Ecto neural progenitor cell (in vitro differentiated cells): ENCODE measurements at regions not wholly inside any gene's neighbourhood (a gene's known extent, or its start where the extent isn't known, plus 50 kb on each side); places are given as distances from the start of the nearest gene placed in this dataset.
A peak's percentile ranks its signal among the peaks of the same experiment; 100 is the strongest.

ENCODE experiments used
- DNase-seq: peaks from one replicate; pipeline ENCODE4 v3.0.0-alpha.2; 2018; ENCODE audit warnings: low spot score

DNA sequence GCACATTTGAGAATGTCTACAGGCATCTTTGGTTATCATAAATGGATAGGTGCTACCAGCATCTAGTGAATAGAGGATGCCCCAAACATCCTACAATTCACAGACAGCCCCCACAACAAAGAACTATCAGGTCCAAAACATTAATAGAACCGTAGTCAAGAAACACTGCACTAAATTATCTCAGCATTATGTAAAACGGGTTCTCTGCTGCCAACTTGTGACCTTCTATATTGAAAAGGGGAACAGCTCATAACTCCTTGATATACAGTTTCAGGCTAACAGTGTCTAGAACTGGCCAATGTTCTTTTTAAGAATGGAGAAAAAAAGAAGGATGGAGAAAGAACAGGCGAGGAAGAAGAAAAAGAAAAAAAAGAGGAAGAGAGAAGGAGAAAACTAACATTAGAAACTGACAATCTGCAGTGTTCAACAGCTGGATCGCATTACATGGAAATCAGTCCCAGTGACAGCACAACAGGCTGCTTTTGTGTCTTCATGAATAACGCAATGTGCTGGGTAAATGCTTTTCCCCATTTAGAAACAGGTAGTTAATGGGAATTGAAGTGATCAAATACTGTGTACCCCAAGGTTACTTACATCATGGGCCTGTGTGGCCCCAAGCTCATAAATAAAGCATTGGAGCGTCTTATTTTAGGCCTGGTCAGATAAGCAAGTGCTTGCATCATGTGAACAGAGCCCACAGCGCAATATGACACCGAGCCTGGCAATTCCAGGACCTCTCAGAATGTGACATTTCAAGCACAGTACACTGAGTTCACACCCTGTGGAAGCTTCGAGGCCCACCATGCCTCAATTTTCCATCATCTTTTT lies 339.5 kb downstream of the DHX15 start:
- DNase-seq: peak; percentile 50

DNA sequence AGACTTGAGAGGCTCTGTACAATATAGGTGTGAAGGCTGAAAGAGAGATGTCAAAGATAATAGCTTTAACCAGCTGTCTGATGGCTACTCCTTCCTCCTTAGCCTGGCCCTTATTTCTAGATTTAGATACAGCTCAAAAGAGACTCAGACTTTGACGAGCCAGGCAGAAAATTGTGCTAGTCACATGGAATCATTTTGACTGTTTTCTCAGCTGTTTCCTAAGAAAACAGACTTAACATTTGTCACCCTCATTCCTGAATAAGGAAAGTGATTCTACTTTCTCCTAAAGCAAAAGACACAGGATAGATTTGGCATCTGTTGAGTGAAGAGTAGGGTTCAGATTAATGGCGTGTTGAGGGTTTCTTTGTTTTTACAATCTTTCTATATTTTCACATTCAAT lies 340.7 kb downstream of the DHX15 start:
- no peak for DNase-seq

DNA sequence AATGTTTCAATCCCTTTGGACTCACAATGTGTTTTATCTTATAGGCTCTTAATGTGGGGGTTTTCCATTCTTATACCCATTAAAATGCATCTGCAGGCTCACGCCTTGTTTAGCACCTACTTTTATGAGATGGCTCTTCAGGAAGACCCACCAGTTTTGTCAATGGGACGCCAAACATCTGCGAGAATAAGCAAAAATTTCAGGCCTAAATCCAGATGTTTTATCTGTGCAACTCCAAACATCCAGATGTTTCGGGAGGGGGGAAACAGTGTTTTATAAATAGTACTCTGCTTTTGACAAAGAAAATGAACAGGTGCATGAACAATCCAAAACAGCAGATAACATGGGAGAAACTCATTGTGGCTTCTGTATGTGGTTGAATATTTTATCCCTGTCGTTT lies 342.8 kb downstream of the DHX15 start:
- no peak for DNase-seq

DNA sequence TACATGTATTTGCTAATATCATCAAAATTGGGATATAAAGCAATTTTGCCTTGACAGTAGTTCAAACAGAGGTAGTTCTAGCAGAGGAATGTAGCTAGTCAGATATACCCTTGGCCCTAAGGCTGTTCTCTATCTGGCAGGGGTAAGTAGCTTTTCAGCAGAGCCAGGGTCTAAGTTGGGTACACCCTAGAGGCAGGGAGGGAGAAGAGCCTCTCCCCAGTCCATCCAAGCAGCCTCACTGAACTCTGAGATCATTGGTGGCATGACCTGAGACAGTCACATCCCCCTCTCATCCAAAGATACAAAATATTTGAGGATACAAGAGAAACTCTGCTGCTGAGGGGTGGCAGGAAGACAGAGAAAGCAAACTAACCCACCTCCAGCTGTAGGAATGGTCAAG lies 343.7 kb downstream of the DHX15 start:
- no peak for DNase-seq

DNA sequence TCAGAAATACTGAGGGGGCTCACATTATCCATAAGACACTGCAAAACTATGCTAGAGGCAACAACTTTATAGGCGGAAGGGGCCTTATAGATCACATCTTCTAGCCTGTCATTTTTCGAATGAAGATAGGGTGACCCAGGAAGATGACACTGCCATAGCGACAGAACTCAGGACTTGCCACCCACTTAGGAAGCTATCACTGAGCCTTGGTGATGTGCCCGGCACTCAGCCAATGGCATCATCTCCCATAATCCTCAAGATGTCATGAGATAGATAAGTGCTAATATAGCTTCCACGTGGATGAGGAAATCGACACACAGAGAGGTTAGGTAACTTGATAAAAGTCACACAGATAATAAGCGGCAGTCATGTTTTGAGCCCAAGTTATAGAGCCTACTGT lies 346.6 kb downstream of the DHX15 start:
- no peak for DNase-seq

DNA sequence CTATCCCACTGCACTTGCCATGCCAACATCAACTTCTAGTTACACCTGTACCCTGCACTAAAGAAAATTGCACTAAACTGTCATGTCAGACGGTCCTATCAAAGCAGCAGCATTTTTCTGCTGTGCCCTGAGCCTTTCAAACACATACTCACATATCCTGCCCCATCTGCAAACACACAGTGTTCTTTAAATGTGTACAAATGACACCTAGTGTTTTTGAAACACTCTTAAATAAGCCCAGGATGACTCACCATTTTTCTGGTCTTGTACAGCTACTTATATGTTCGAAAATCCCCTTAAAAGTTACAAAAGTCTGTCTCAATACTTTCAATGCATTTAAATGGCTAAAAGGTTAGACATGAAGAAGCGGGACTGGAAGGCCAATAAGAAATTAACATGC lies 346.7 kb upstream of the PPARGC1A start:
- no peak for DNase-seq

DNA sequence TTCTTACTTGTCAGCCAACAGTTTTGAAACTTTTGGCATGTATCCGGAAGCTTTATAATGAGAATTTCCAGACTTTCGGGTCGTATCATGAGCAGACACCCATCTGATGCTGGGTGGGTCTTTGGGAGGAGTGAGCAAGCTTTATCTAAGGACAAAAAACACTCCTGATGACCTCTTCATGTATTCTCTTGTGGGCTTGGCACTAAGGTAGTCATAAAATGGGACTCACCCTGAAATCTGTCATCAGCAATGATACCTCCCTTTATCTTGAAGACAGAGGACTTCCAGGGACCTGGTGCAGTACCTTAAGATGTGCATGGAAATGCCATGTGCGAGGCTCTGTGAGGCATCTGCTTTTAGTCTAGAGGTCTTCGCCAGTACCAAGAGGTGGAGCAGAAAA lies 346.3 kb upstream of the PPARGC1A start:
- no peak for DNase-seq

DNA sequence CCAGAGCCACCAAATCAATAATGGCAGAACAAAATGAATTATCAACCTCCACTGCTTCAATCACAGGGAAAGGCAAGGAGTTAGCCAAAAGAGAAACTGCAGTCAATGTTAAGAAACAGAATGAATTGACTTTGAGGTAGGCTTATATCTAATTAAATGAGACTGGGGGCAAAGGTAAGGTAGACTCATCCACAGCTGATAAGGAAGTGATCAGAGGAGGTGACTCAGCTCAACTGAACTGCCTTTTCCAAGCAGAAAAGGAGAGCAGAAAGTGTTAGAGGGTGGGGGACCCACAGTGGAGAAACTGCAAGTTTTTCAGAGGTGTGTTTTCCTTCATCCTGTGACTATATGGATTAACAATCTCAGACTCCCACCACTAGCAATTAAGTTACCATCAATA lies 345.8 kb upstream of the PPARGC1A start:
- DNase-seq: no peak

DNA sequence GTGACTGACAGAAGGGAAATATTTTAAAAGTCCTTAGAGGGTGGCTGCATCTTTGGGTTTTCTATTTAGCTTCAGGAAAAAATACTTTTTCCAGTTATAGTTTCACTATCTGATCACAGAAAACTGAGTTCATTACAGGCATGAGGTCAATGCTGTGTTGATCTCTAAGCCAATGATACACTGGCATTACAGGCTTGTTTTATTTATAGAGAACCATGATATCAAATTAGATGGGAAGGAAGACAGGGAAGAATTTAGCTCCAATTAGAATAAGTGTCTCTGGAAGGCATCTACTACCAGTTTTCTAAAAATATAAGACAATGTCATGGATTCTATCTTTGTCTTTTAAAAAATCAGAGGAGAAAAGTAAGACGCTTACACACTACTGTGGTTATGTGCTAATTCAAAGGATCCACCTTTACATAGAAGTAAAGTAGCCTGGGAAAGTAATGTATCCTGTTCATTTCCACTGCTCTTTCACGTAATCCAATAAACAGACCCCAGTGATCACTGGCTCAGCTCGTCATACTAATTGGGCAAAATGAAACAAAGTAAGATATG lies 344.5 kb upstream of the PPARGC1A start:
- DNase-seq: no peak

DNA sequence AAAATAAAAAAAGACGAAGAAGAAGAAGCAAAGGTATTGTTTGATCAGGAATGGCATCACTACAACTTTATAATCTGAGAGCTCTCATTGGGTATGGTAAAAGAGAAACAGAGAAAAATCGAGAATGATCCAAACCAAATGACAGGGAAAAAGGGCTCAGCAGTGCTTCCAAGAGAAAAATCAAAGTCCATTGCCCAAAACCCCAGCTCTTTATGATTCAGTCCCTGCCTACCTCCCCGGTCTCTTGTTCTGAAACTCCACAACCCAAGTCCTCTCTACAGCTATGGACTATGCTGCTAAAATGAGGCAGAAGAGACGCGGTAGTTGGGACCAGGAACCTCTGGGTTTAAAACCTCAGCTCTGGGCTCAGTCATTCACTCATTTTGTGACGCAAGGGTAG lies 341.1 kb upstream of the PPARGC1A start:
- no peak for DNase-seq

DNA sequence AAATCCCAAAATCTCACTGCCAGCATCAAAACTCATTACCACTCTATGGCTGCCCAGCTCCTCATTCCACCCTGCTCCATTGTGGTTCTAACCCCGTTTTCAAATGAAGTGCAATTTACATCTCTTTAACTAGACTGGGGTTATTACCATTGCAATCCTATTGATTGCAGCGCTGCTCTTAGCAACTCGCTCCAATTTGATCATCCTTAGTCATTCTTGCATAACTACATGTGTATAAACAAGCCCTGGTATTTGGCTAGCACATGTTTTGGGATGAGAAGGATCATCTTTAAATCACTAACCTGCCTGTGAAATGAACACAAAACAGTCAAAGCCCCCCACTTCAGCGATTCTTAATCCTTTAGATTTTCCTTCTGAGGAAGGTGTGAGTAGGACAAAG lies 340.1 kb upstream of the PPARGC1A start:
- DNase-seq: no peak

DNA sequence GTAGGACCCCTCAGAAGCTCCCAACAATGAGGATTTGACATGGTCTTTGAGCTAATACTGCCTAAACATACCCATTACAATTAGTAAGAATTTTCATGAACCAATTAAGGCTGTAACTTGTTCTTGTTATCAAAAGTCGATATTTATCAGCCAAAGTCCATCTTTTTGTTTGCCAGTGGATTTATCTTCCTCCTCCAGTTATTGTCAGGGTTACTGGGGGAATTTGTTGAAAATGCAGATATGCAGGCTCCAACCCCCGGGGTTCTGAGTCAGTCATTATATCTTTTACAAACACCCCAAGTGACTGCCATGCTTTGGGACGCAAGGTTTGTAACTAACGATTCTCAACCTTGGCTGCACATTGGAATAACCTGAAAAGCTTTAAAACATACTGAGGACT lies 338.8 kb upstream of the PPARGC1A start:
- no peak for DNase-seq

DNA sequence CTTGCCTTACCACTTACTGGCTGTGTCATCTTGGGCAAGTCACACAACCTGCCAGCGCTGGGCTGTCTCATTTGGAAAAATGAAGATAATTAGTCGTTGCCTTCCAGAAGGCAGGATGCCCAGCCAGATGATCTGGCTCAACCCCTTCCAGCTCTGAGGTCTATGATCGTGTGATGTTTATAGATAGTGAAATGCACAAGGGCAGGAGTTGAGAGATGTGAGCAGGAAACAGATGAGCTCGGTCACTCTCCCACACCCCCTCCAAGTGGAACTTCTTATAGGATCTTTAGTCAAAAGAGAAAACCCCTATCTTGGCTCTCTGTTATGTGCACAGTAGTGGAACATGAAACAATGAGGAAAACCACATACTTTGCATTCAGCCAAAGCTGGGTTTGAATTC lies 336.8 kb upstream of the PPARGC1A start:
- no peak for DNase-seq

DNA sequence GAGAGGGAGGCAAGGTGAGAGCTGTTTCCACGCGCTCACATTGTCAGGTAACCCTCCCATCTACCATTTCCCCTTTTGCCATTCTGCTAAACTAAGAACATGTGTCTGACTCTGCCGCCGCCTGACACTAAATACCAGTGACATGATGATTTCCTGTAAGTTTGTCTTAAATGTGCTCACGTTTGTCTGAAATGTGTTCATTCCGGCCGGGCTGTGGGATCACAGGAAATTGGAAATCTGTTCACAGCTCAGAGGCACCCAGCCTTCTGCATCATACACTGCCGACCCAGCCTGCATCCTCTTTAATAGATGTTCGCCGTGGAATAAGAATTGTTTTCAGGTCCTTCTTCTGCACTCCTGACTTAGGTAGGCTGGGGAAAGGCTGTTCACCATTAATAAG lies 336.2 kb upstream of the PPARGC1A start:
- DNase-seq: no peak

DNA sequence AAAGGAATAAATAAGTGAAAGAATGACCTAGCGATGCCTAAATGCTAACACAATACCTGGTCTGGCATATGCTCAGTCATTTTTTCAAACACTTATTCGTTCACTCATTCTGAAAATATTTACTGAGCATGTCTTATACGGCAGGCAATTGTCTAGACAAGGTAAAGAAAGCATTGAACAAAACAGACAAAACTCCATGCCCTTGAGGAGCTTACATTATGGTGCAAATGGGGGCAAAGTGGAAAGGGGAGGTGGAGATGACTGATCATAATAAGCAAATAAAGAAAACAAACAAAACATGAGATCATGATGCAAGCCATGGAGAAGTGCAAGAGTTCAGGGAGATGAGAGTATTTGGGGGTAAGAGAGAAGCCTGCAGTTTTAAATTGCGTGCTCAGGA lies 334.6 kb upstream of the PPARGC1A start:
- no peak for DNase-seq

DNA sequence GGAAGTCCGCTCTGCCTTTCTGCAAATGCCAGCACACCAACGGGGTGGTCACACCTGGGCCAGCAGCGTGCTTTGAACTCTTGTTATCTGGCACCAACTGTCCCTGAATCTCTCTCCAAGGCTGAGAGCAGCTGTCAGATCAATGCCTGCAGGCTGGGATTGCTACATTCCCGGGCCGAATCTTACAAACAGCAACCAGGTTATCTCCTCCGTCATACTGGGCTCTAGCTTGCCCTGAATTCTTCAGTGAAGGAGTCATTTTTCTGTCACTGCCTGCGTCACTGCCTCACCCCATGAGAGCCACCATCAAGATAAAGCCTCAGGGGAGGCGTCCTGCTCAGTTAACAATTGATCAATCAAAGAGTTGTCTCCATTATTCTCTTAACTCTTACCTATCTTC lies 329.4 kb upstream of the PPARGC1A start:
- no peak for DNase-seq

DNA sequence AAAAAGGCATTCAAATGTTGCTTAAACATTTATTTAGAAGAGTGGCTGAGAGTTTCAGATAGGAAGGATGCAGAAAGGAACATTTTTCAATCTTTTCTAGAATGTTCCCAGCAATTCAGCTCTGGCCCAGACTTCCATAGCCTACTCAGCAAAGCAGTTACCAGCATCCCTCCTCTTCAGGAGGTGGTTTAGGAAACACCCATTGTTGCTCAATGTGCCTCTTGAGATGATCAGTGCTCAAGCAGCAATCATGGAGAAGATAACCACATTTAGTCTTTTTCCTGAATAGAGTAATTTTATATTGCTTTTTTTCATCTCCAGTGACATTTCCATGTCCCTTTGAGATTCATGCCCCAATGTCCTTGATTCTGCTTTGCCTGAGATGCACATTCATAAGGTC lies 328.7 kb upstream of the PPARGC1A start:
- no peak for DNase-seq

DNA sequence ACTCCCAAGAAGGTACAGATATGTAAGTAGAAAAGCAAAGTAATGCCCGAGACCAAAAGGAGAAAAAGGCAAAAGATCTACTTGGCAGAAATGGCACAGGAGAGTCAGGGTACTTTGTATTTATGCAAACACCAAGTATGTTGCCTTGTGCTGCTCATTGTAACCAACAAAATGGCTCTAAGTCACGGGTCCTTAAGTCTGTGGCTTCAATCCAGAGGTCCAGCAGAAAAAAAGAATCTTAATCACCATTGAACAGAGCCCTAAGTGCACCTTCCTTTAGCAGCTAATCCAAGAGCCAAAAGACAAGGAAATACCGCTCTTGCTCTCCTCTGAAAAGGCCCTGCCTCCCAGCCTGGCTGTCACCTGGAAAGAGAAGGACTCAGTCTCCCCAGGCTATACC lies 324.9 kb upstream of the PPARGC1A start:
- DNase-seq: no peak

DNA sequence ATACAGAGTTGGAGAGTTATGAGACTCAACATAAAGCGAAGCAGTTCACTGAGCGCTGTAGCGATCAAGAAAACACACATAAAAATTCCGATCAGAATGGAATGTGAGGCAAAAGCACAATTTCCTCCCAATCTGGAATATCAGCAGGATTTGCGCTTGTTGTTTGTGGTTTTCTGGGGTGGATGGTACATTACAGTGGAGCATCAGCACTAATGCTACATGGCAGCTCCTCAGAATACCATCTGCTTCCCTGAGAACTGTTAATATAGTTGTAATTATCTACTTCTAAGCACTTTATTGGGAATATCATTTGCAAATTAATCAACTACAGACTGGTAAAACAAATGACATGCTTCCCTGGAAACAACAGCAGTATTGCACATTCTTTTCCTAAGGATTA lies 324.1 kb upstream of the PPARGC1A start:
- DNase-seq: no peak

DNA sequence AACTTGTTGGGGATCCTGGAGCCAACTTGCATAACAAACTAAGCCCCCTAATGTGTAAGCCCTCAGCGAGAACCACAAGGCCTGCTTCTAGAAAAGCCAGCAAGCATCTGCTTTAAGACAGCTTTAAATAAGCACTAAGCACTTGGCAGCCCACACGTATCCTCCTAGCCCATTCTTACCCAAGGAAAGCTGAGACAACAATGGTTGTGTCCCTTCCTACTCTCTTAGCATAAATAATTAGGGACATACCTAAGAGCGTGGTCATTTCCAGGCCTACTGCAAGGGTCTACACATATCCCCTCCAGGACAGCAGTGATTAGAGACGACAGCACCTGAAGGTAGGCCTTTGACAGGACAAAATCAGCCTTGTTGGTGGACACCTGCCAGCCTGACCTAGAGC lies 322.8 kb upstream of the PPARGC1A start:
- no peak for DNase-seq

DNA sequence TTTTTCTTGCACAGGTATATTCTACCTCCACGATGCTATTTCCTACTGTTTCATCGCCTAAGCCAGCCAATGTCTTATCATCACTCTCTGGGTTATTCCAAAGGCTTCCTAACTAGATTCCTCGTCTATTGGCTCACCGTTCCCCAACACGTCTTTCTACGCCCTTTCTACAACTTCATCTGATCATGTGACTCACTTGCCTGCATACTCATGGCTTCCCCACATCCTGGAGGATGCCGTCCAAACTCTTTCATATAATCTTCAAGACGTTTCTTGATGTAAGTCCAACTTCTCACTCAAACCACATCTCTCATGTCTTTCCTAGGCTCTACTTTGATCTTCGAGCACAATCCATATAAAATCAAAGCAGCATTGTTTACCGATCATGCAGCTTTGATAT lies 322.0 kb upstream of the PPARGC1A start:
- no peak for DNase-seq

DNA sequence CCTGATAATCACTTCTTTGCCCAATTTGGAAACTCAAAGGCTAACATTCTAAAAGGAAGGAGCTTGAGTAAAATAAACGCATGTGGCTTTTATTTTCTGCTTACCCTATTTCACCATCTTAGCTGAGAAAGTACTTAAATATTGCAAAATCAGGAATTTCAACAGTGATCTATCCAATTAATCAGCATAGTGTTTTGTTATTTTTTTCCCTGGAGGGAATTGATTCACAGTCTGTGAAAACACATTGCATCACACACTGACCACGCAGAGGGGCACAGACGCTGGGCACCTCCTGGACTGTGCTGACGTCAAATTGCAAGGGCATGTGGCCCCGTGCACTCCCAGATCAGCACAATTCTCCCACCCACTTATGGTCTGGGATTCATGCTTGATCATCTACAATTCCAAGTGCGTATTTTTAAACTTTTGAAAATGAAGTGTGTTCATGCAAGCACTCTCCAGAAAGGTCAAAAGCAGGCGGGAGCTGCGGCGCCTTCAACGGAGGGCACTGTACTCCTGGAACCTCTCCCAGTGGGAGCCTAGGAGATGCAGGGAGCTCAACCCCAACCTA lies 320.6 kb upstream of the PPARGC1A start:
- DNase-seq: no peak

DNA sequence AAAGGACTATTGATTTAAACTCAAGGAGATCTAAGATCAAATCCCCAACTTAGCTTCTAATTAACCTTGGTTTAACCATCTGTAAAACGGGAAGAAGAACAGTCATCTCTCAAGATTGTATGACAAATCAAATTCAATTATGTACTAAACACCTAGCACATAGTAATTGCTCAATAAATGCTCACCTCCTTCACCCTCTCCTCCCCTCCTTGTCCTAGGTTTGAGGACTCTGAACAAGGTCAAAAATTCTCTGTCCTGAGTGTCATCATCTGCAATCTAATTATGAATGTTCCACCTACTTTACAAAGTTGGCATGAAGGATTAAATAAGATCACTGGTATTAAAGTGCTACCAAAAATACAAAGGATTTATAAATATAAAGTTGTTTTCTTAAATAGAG lies 320.1 kb upstream of the PPARGC1A start:
- no peak for DNase-seq

DNA sequence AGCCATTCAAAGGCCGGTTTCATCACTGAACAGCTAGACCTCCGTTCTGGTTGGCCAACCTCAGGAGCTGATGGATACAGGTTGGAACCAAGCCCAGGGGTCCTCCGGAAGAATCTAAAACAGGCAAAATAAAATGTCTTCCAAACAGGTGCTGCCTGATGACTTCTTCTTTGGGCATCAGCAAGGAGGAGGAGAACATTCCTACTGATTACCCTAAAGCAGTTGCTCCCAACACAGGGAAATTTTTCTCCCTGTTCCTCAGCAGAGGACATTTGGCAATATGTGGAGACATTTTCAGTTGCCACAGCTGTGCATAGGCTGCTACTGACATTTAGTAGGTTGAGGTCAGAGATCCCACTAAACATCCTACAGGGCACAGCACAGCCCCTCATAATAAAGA lies 319.3 kb upstream of the PPARGC1A start:
- DNase-seq: no peak
